Suprapubic skin (tissue), 4 donors: ENCODE measurements at regions not wholly inside any gene's neighbourhood (a gene's known extent, or its start where the extent isn't known, plus 50 kb on each side); places are given as distances from the start of the nearest gene placed in this dataset.

Source experiments
- DNase-seq, 2 donors: peaks; one replicate each; pipeline ENCODE4 v3.0.0-alpha.2; 2019; ENCODE audit warnings: low spot score in 2 of 2
- H3K27ac ChIP-seq: fragments of 200-600 bp; sonication (generic); one replicate; pipeline ENCODE4 v1.5.1; 2019
- H3K27me3 ChIP-seq: fragments of 200-600 bp; sonication (generic); one replicate; pipeline ENCODE4 v1.5.1; 2019
- H3K36me3 ChIP-seq: fragments of 200-600 bp; sonication (generic); one replicate; pipeline ENCODE4 v1.5.1; 2019
- H3K4me1 ChIP-seq: fragments of 200-600 bp; sonication (generic); one replicate; pipeline ENCODE4 v1.5.1; 2019
- H3K4me3 ChIP-seq: fragments of 200-600 bp; sonication (generic); one replicate; pipeline ENCODE4 v1.5.1; 2019; ENCODE audit warnings: mild to moderate bottlenecking
- H3K9me3 ChIP-seq: fragments of 200-600 bp; sonication (generic); one replicate; pipeline ENCODE4 v1.5.1; 2019
- CTCF ChIP-seq, 2 donors: fragments of 200-600 bp in 1 of 2; fragments of 450-650 bp in 1 of 2; sonication (generic) in 1 of 2; IDR thresholded peaks; one replicate each; pipeline ENCODE4 v1.5.1; 2016 to 2019; ENCODE audit warnings: antibody characterized with exemption in 2 of 2, mild to moderate bottlenecking in 1 of 2, moderate library complexity in 1 of 2
- EP300 ChIP-seq: sonication (generic); formaldehyde crosslinking; IDR thresholded peaks from one replicate; pipeline ENCODE4 v1.6.1; 2017; ENCODE audit warnings: antibody characterized with exemption
- POLR2A ChIP-seq, 2 donors: fragments of 450-650 bp; IDR thresholded peaks; one replicate each; pipeline ENCODE4 v1.6.1; 2017; ENCODE audit warnings: antibody characterized with exemption in 2 of 2, mild to moderate bottlenecking in 2 of 2, moderate library complexity in 2 of 2
- POLR2AphosphoS5 ChIP-seq, 3 donors: sonication (generic); formaldehyde crosslinking; IDR thresholded peaks; one replicate each; pipeline ENCODE4 v1.6.1; 2017; ENCODE audit warnings: antibody characterized with exemption in 3 of 3
- WGBS: methylation state at CpG from one replicate; pipeline ENCODE4 v1.1.5; 2018; 5-methylcytosine and 5-hydroxymethylcytosine counted together

DNA sequence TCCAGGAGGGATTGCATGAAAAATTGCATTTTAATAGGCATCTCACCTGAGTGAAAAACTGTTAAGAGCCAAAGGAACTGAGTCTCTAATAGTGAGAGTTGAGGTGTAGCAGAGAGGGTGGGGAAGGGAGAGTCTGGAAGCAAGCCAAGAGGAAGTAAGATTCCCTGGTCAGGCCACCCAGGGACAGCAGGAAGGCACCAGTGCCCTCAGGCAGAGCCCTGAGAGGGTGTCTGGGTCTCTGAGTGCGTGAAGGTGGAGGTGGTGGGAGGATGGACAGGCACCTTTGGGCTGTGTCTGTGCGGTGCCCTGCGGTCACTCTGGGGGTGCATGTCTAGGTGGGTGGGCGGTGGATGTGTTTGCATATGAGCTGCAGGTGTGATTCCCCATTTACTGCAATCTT is 300.4 kb upstream of the ROPN1 start:
- H3K4me3 ChIP-seq = no peak overlapping the region
- H3K9me3 ChIP-seq = no peaks in the 10 kb centered on the region
- no peak for DNase-seq
- no peak for TF ChIP-seq POLR2AphosphoS5 (IDR thresholded peaks at IDR 0.05)
- TF ChIP-seq EP300 = no peak
- H3K4me1 ChIP-seq = no peaks in the 10 kb centered on the region
- no peaks in the 10 kb centered on the region for H3K27me3 ChIP-seq
- no peak overlapping the region for H3K27ac ChIP-seq
- H3K36me3 ChIP-seq = no peaks in the 10 kb centered on the region
- WGBS = 93% methylated on average over 4 of the region's 4 CpGs

- no peak for DNase-seq
- no peaks in the 10 kb centered on the region for H3K9me3 ChIP-seq
- no peak for TF ChIP-seq EP300
- TF ChIP-seq CTCF (IDR thresholded peaks at IDR 0.05) = no peak
- TF ChIP-seq POLR2A (IDR thresholded peaks at IDR 0.05) = no peak
- TF ChIP-seq POLR2AphosphoS5 (IDR thresholded peaks at IDR 0.05) = no peak
- WGBS = 67% methylated on average over 2 of the region's 2 CpGs
- no peak overlapping the region for H3K4me3 ChIP-seq
- H3K27ac ChIP-seq = no peak overlapping the region
- peaks cover 7% of the 10 kb centered on the region for H3K4me1 ChIP-seq
- H3K27me3 ChIP-seq = no peaks in the 10 kb centered on the region
- H3K36me3 ChIP-seq = no peaks in the 10 kb centered on the region
Measured at GRCh38 chr3:124293584-124293983, 301.7 kb upstream of the ROPN1 start.

DNA sequence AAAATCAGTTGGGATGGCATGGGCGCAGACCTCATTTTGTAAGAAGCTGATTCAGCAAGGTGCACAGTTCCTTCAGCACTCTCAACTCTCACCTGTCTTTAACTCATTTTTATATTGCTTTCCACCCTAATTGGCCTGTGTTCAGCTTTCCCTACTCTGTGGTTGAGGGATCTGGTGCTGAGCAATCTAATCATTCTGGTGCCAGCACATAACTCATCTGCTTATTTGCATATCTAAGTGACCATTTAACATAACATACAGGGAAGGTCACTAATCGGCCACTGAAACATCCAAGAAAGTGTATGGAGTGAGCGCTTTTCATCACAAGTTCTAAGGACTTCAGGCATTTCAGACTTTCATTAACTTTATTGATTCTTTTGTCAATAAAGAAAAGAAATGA is 303.4 kb upstream of the ROPN1 start:
- DNase-seq = no peak
- no peaks in the 10 kb centered on the region for H3K36me3 ChIP-seq
- H3K9me3 ChIP-seq = no peaks in the 10 kb centered on the region
- no peak overlapping the region for H3K27ac ChIP-seq
- TF ChIP-seq POLR2A (IDR thresholded peaks at IDR 0.05) = no peak
- TF ChIP-seq EP300 = no peak
- no peak for TF ChIP-seq POLR2AphosphoS5 (IDR thresholded peaks at IDR 0.05)
- TF ChIP-seq CTCF (IDR thresholded peaks at IDR 0.05) = no peak
- H3K4me1 ChIP-seq = peaks cover 13% of the 10 kb centered on the region
- WGBS = 93% methylated on average over 3 of the region's 3 CpGs
- H3K4me3 ChIP-seq = no peak overlapping the region
- no peaks in the 10 kb centered on the region for H3K27me3 ChIP-seq

- 89% methylated on average over 7 of the region's 7 CpGs for WGBS
- no peak overlapping the region for H3K27ac ChIP-seq
- no peaks in the 10 kb centered on the region for H3K36me3 ChIP-seq
- no peaks in the 10 kb centered on the region for H3K27me3 ChIP-seq
- H3K4me3 ChIP-seq = no peak overlapping the region
- H3K9me3 ChIP-seq = no peaks in the 10 kb centered on the region
- peaks cover 13% of the 10 kb centered on the region for H3K4me1 ChIP-seq
- TF ChIP-seq POLR2AphosphoS5 (IDR thresholded peaks at IDR 0.05) (no peak), POLR2A (IDR thresholded peaks at IDR 0.05) (no peak), EP300 (no peak)
- no peak for DNase-seq
Measured at GRCh38 chr3:124296406-124296805, 304.5 kb upstream of the ROPN1 start.

- DNase-seq = no peak
- Histone ChIP-seq H3K4me3 (no peak overlapping the region), H3K27me3 (no peaks in the 10 kb centered on the region), H3K9me3 (no peaks in the 10 kb centered on the region), H3K4me1 (peaks cover 13% of the 10 kb centered on the region), H3K27ac (no peak overlapping the region), H3K36me3 (no peaks in the 10 kb centered on the region)
- TF ChIP-seq POLR2AphosphoS5 (IDR thresholded peaks at IDR 0.05) (no peak), EP300 (no peak), CTCF (IDR thresholded peaks at IDR 0.05) (no peak), POLR2A (IDR thresholded peaks at IDR 0.05) (no peak)
- whole genome bisulfite sequencing = 60% methylated on average over 3 of the region's 3 CpGs
Measured at GRCh38 chr3:124297062-124297980, 305.4 kb upstream of the ROPN1 start.

GRCh38 chr3:124298301-124298700 is 306.4 kb upstream of the ROPN1 start:
- H3K9me3 ChIP-seq = no peaks in the 10 kb centered on the region
- 78% methylated on average over 5 of the region's 5 CpGs for WGBS
- H3K27ac ChIP-seq = no peak overlapping the region
- no peak for DNase-seq
- H3K4me1 ChIP-seq = peaks cover 13% of the 10 kb centered on the region
- no peaks in the 10 kb centered on the region for H3K36me3 ChIP-seq
- peaks cover 3% of the 10 kb centered on the region for H3K27me3 ChIP-seq
- H3K4me3 ChIP-seq = no peak overlapping the region
- TF ChIP-seq POLR2A (IDR thresholded peaks at IDR 0.05) (no peak), CTCF (IDR thresholded peaks at IDR 0.05) (no peak), POLR2AphosphoS5 (IDR thresholded peaks at IDR 0.05) (no peak), EP300 (no peak)
